GM10248 (cell line): ENCODE measurements at regions not wholly inside any gene's neighbourhood (a gene's known extent, or its start where the extent isn't known, plus 50 kb on each side); places are given as distances from the start of the nearest gene placed in this dataset.

Experiments
- CTCF ChIA-PET: fragments of 300-600 bp; sonication (Branson Sonifier 250); formaldehyde crosslinking; extraction: SDS; loops from one replicate; lab custom pipeline; 2021; ENCODE audit warnings: antibody characterized with exemption; lab: Yijun Ruan, JAX
- POLR2A ChIA-PET: fragments of 350-650 bp; sonication (Branson Sonifier 250); formaldehyde crosslinking; extraction: SDS; loops from one replicate; lab custom pipeline; 2020; ENCODE audit warnings: antibody characterized with exemption; lab: Yijun Ruan, JAX
- DNase-seq: peaks from one replicate; pipeline ENCODE4 v3.0.0; 2012; ENCODE audit errors: extremely low spot score
- TF ChIP-seq, protein P1 (sequence below): IDR thresholded peaks from 2 replicates; pipeline ENCODE4 v1.5.1; 2012; ENCODE audit warnings: mild to moderate bottlenecking, low read depth; ENCODE audit errors: extremely low read depth, missing control alignments, control extremely low read depth

DNA sequence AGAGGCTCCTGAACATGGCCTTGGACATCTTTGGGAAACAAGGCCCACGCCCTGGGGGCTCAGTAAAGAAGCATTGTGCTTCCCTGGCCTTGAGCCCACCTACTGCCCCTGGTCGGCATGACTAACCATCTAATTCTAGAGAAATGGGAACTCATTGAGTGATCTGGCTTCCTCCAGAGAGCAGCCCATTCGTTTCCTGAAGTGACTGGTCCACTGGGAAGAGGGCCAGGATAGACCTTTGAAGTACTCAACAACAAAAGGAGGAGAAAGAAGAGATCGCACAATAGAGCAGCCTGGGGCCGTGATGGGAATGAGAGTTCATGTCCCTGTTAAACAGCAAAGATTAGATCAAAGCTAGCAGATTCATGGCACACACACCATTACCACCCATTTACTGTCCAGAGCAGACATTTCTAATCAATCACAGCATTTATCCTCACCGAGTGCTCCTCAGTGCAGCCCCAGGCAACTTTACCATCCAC, 514.4 kb upstream of the PROK2 start:
- ChIA-PET CTCF (interaction anchor here (1.0 to 1.3 kb wide), 2 partner anchors 14 to 108 kb away, joined by 3 read pairs; no protein-coding TSS in a partner anchor), POLR2A (no interaction called here)
- DNase-seq = no peak

DNA sequence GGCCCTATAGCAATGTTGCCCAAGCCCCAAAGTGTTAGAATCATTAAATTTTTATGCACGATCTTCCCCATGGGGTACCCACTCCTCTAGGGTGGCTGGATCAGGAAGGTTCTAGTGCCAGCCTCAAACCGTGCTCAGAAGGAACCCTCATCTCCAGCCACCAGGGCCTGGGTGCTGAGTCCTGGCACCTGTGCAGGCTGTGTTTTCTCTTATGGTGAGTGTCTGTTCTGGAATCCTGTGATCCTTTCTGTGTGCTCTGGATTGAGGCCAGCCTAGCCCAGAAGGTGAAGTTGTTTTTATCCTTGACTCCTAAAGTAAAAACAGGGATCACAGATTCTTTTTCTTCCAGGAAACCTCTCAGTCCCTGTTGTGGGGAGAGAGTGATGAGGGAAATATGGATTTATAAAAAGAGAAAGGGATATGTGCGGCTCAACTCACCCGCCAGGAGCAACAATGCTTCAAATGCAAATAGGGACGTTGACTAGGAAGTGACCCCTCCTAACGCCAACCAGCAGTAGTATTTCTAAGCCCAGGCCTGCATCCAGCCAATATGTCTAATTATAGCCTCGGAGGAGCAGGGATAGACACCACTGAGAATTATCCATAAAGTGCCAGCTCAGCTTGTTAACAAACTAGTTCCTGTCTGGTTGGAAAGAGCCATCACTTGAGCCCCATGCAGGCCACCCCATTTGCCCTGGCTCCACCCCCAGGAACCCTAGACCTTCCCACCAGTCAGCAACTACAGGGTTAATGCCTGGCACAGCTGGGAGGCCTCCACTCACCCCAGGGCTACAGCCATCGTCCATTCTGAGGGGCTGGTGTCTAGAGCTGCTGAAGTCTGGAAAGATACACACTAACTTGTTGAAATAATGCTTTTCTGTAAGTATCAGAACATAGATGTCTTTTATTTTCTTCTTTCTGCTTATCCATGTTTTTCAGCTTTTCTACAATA, 513.5 kb upstream of the PROK2 start:
- CTCF ChIA-PET = no interaction called here
- no peak for DNase-seq
- POLR2A ChIA-PET = no interaction called here
- TF ChIP-seq, protein P1, sequence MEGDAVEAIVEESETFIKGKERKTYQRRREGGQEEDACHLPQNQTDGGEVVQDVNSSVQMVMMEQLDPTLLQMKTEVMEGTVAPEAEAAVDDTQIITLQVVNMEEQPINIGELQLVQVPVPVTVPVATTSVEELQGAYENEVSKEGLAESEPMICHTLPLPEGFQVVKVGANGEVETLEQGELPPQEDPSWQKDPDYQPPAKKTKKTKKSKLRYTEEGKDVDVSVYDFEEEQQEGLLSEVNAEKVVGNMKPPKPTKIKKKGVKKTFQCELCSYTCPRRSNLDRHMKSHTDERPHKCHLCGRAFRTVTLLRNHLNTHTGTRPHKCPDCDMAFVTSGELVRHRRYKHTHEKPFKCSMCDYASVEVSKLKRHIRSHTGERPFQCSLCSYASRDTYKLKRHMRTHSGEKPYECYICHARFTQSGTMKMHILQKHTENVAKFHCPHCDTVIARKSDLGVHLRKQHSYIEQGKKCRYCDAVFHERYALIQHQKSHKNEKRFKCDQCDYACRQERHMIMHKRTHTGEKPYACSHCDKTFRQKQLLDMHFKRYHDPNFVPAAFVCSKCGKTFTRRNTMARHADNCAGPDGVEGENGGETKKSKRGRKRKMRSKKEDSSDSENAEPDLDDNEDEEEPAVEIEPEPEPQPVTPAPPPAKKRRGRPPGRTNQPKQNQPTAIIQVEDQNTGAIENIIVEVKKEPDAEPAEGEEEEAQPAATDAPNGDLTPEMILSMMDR = no peak

More for the DNA sequence above, 514.4 kb upstream of the PROK2 start:
- TF ChIP-seq, protein P1 = no peak

DNA sequence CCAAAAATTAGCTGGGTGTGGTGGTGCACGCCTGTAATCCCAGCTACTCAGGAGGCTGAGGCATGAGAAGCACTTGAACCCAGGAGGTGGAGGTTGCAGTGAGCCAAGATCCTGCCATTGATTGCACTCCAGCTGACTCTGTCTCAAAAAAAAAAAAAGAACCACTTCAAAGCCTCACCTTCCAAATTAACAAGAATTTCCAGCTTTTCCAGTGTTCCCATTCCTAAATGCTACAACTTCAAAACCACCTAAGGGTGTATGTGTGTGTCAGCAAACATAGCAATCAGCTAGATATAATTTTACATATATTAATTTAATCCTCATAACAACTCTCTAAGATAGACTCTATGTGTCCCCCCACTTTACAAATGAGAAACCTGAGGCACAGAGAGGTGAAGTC, 512.5 kb upstream of the PROK2 start:
- POLR2A ChIA-PET = interaction anchor here (0.7 kb wide), 1 partner anchor 11 kb away, joined by 3 read pairs; no protein-coding TSS in a partner anchor
- CTCF ChIA-PET = no interaction called here
- no peak for DNase-seq
- TF ChIP-seq, protein P1 = no peak

- POLR2A ChIA-PET = interaction anchor here (0.7 kb wide), 1 partner anchor 10 kb away, joined by 3 read pairs; no protein-coding TSS in a partner anchor
- DNase-seq = no peak
- CTCF ChIA-PET = interaction anchor here (1.7 to 1.9 kb wide), 2 partner anchors 11 to 12 kb away, joined by 6 read pairs; no protein-coding TSS in a partner anchor
- TF ChIP-seq, protein P1 = no peak
Observed at GRCh38 chr3:72296477-72297111, 511.6 kb upstream of the PROK2 start.

- TF ChIP-seq, protein P1 = no peak
- ChIA-PET POLR2A (no interaction called here), CTCF (interaction anchor here (1.1 to 1.9 kb wide), 4 partner anchors 8 to 421 kb away, joined by 3 to 6 read pairs (median 4); no protein-coding TSS in a partner anchor)
- no peak for DNase-seq
Observed at GRCh38 chr3:72295962-72296450, 511.1 kb upstream of the PROK2 start.
